NCI-H82 treated with DMSO at 0.1 percent for 48 hours (cell line): ENCODE measurements at regions not wholly inside any gene's neighbourhood (a gene's known extent, or its start where the extent isn't known, plus 50 kb on each side); places are given as distances from the start of the nearest gene placed in this dataset.
"Not testable (repeated sequence)": the region's sequence is repeated elsewhere in the genome, so short reads cannot be mapped to it uniquely, and the experiment has no call there.

Experiments
- DNase-seq: peaks from one replicate; lab custom pipeline; 2025; ENCODE audit not compliant: unreplicated experiment; lab: John Stamatoyannopoulos, UW

DNA sequence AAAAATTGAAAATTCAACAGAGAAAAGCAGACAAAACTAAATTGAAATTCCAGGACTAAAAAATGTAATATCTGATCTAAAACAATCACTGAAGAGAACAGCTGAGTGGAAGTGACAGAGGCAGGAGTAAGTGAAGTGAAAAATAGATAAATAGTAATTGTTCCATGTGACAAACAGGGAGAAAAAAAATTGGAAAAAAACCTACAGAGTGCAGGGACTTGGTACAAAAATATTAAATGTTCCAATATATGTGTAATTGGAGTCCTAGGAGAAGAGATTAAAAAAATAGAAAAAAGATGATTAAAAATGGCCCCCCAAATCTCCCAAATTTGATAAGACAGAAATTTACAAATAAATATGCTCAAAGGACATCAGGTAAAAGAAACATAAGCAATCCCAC lies 63.4 kb upstream of the NAMPT start:
- no peak for DNase-seq

DNA sequence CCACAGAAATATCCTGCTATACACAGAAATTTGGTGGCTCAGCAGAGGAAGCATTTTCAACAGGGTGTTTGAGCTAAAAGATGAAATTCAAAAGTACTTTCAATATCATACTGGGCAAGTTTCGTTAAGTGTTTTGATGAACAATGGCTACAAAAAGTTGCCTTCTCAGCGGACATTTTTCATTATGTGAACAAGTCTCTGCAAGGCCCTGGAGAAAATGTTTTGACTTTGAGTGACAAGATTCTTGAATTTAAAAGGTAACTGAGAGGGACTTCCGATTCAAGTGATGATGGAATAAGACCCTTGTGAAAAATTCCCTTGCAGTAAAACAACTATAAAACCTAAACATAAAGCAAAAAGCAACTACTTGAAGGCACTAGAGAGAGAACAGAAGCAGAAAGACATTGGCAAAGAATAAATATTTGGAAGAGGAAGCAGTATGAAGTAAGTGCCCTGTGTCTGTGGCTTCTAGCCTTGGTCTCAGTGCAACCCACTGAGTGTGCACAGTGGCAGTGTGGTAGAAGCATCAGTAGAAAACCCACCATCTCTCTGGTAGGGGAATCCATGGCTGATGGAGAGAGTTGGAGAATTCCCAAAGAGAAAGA lies 62.5 kb upstream of the NAMPT start:
- no peak for DNase-seq

DNA sequence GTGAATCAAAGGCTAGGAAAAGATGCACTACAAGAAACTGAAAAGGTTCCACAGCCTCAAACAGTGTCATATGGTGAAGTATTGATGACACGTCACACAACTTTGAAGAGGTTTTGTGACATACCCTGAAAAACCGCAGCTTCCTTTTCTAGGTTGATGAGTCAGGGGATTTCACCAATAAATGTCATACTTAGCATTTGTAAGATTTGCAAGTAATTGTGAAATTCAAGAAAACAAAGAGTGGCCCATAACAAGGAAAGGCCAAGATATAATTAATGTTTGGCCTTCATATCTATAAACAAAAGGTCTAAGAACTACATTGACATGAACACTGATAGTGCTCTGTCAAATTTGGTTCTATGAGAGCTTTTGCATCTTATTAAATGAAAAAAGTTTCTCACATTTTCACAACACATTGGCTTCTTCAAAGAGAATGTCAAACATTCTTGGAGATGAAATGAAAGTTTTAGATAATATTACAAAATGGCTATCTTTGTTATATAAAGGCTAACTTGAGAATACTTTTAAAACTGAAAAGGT lies 62.0 kb upstream of the NAMPT start:
- no peak for DNase-seq

DNA sequence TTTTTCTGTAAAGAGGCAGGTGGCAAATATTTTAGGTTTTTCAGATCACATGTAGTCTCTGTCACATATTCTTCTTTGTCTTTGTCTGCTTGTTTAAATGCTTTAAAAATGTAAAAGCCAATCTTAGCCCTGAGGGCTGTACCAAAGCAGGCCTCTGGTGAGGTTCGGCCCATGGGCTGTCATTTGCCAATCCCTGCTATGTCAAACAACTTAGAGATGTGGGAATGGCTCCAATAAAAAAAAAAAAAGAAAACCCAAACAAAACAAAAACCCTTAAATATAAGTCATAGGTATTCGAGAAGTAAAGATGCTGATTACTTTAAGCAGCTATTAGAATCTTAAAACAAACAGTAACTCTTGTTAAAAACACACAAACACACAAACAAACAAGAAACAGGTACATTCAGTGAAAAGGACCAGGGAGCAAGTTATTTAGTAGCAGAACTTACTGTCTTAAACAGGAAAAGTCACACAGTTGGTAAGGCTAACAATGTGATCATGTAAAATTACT lies 61.4 kb upstream of the NAMPT start:
- no peak for DNase-seq

DNA sequence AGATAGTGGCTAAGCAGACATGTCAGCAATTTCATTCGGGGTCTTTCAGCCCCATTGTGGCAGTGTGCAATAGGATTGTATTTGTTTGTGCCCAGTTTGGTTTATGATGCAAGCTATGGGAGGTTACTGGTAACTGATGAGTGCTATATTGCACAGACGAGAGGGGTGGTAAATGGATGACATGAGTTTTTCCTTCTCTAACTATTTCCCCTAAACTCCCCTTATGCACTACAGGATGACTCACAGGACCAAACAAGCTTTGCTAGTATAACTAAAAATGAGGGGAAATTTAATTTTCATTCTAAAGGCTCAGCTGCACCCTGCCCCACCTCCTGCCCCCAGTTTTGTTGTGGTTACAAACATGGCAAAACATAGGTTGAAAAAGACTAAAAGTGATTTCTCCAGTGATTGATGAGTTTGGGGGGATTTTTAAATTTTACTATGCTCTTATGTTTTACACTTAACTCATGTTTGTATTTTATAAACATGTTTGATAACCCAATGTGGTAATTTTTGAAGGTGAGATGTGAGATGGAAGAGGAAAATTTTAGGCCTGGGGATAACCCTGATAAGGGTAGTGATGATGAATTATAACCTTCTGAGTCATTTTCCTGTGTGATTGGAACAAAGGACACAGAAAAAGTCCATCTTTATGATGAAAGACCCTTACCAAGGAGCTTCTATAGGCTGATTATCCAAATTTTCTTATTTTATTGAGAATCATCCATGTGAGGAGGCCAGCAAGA lies 60.8 kb upstream of the NAMPT start:
- no peak for DNase-seq

DNA sequence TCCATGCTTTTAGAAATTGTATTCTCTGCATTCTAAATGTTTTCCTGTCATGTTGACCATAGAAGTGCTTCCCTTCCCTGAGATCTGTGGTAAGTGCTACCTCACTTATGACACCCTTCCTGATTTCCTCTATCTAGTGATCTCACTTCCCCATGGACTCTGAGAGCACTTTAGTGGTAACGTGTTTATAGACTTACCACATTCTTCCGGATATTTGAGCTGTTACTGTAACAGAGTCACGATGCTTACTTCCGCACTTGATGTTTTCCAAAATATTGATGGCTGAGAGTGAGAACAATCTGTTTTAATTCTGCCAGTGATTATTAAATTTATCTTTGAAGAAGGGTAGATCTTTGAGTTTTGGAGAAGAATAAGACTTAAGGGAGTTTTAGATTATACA lies 60.1 kb upstream of the NAMPT start:
- DNase-seq = no peak

DNA sequence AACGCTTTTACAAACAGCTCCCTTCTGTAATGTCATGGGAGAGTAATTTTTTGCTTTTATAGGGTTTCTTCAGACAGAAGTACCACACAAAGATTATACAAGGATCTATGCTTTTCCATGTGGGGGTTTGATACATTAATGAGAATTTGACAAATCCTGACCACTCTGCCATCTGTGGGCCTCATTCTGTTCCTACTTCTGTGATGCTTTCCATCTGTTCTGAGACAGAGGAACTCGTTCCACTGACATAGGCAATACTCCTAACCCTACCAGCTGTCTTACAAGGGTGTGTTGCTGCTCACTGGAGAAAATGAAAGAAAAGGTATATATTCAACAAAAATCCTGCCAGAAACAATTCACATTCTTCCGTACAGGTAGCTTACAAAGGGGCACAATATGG lies 59.4 kb upstream of the NAMPT start:
- DNase-seq = no peak

DNA sequence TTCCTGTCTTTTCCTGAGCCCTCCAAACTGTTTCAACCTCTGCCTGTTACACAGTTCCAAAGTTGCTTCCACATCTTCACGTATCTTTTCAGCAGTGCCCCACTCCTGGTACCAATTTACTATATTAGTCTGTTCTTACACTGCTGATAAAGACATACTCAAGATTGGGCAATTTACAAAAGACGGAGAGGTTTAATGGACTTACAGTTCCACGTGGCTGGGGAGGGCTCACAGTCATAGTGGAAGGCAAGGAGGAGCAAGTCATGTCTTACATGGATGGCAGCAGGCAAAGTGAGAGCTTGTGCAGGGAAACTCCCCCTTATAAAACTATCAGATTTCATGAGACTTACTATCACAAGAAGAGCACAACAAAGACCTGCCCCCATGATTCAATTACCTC lies 57.3 kb upstream of the NAMPT start:
- DNase-seq = not testable (repeated sequence)

DNA sequence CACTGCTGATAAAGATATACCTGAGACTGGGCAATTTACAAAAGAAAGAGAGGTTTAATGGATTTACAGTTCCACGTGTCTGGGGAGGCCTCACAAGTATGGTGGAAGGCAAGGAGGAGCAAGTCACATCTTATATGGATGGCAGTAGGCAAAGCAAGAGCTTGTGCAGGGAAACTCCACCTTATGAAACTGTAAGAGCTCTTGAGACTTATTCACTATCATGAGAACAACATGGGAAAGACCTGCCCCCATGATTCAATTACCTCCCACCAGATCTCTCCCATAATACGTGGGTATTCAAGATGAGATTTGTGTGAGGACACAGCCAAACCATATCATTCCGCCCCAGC lies 55.4 kb upstream of the NAMPT start:
- not testable (repeated sequence) for DNase-seq

DNA sequence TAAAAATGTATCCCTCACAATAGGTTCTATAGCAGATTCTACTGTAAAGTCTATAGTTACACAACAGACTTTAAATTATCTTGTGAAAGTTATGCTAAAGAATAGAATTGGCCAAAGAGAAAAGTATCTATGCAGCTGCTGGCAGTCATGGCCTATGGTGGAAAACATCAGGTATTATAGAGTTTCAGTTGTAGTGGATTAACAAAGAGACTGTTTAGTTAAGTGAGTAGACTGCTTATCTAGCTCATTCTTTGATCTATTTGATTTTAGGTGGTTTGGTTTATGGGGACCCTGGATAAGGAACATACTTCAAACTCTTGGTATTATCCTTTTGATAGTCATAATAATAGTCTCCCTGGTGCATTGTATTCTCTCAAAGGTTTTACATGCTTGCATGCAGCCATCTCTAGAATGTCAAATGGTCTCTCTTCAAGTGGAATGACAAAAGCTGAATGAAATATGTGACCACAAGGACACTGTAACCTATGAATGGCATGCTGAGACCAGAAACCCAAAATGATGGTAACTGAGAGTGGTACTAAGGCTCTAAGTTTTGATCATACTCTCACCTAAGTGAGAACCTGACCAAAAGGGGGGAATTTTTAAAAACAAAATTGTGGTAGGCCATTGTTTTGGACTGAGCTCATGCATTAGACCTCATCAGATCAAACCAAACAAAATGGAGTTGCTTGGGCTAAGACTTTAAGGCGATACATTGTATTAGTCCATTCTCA lies 54.9 kb upstream of the NAMPT start:
- DNase-seq = no peak

DNA sequence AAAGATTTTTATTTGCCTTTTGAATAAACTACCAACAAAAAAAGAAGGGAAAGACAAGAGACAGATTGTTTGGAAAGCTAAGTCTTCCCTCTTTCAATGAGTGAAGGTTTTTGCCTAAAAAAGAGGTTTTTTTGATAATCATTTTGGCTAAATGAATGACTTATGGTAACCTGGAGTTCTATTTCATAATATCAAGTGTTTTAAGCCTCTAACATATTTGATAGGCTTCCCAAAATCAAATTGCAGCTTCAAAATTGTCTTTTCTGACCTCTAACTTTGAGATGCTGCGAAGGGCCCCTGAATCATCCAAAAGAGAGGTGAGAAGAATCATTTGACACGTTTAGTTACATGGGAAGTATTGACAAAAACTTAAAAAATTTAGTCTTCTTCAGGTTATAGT lies 53.0 kb upstream of the NAMPT start:
- DNase-seq = no peak

DNA sequence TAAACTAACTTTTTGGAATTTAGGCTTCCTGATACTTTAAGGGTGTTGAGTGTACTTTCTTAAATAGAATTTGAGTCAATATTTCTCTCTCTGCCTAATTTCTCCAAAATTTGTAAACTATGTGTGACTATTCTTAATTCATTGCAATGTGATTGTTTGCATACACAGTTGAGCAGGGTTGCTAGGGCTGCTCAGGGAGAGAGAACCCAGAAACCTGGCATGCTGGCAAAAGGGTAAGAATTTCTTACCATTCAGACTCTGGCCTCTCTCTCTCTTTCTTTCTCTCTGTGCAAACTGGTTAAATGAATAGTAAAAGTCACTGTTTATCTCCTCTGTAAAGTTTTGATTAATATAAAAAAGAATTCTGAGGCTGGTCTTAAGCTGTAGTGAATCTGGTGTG lies 51.0 kb upstream of the NAMPT start:
- DNase-seq = no peak
